Fibroblast of upper back skin (primary cell): ENCODE measurements at regions not wholly inside any gene's neighbourhood (a gene's known extent, or its start where the extent isn't known, plus 50 kb on each side); places are given as distances from the start of the nearest gene placed in this dataset.

Experiments
- DNase-seq: peaks from one replicate; pipeline ENCODE4 v3.0.0-alpha.2; 2013

- no peak for DNase-seq
Observed at GRCh38 chr9:81156381-81156780, 533.0 kb downstream of the TLE1 start.

- peak; percentile 36 for DNase-seq
Observed at GRCh38 chr9:81150016-81150625, 539.2 kb downstream of the TLE1 start.

GRCh38 chr9:81146684-81147337, 542.5 kb downstream of the TLE1 start:
- DNase-seq, result peak; percentile 60

- no peak for DNase-seq
Observed at GRCh38 chr9:81146241-81146640, 543.1 kb downstream of the TLE1 start.

- DNase-seq, result peak; percentile 32
Observed at GRCh38 chr9:81145331-81145963, 543.9 kb downstream of the TLE1 start.

GRCh38 chr9:81141961-81142360, 547.4 kb downstream of the TLE1 start:
- DNase-seq, result no peak

GRCh38 chr9:81137976-81138568, 551.3 kb downstream of the TLE1 start:
- DNase-seq, result no peak

GRCh38 chr9:81132796-81133195, 556.6 kb downstream of the TLE1 start:
- DNase-seq, result no peak

- DNase-seq, result peak; percentile 79
Observed at GRCh38 chr9:81132318-81132717, 557.0 kb downstream of the TLE1 start.

- DNase-seq, result no peak
Observed at GRCh38 chr9:81128701-81129100, 560.6 kb downstream of the TLE1 start.

- DNase-seq, result peak; percentile 58
Observed at GRCh38 chr9:81125446-81126092, 563.8 kb downstream of the TLE1 start.

GRCh38 chr9:81123526-81123925, 565.8 kb downstream of the TLE1 start:
- no peak for DNase-seq

- no peak for DNase-seq
Observed at GRCh38 chr9:81122749-81123148, 566.6 kb downstream of the TLE1 start.

GRCh38 chr9:81119591-81119990, 569.8 kb downstream of the TLE1 start:
- DNase-seq, result no peak

- no peak for DNase-seq
Observed at GRCh38 chr9:81118416-81118815, 570.9 kb downstream of the TLE1 start.

- no peak for DNase-seq
Observed at GRCh38 chr9:81116340-81117137, 572.8 kb downstream of the TLE1 start.

- peak; percentile 11 for DNase-seq
Observed at GRCh38 chr9:81113453-81114124, 575.8 kb downstream of the TLE1 start.

- no peak for DNase-seq
Observed at GRCh38 chr9:81112627-81113452, 576.5 kb downstream of the TLE1 start.

GRCh38 chr9:81108821-81109220, 580.5 kb downstream of the TLE1 start:
- no peak for DNase-seq

GRCh38 chr9:81108391-81108790, 581.0 kb downstream of the TLE1 start:
- DNase-seq, result peak; percentile 13
